ENCODE measurements at regions not wholly inside any gene's neighbourhood (a gene's known extent, or its start where the extent isn't known, plus 50 kb on each side); places are given as distances from the start of the nearest gene placed in this dataset.
A peak's percentile ranks its signal among the peaks of the same experiment; 100 is the strongest.

DNA sequence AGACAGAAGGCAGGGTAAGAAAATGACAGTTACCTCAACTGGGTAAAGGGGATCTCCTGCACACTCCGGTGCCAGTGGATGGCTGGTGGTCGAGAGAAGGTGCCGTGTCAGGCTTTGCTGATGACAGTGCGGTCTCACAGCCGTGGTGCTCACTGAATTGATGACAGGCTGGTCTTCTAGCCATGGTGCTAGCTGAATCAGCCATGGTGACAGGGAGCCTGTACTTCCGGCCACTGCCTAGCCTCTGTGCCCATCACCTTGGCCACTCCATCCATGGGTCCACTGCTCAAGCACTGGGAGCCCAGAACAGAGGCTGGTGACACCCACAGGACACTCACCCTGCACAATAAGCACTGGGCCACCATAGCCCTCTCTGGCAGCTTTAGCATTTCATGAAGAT lies 315.9 kb downstream of the FBXO15 start (continued):
- TF ChIP-seq, protein P1, sequence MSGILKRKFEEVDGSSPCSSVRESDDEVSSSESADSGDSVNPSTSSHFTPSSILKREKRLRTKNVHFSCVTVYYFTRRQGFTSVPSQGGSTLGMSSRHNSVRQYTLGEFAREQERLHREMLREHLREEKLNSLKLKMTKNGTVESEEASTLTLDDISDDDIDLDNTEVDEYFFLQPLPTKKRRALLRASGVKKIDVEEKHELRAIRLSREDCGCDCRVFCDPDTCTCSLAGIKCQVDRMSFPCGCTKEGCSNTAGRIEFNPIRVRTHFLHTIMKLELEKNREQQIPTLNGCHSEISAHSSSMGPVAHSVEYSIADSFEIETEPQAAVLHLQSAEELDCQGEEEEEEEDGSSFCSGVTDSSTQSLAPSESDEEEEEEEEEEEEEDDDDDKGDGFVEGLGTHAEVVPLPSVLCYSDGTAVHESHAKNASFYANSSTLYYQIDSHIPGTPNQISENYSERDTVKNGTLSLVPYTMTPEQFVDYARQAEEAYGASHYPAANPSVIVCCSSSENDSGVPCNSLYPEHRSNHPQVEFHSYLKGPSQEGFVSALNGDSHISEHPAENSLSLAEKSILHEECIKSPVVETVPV (CRISPR knock-in tag; IDR thresholded peaks at IDR 0.05) = no peak

DNA sequence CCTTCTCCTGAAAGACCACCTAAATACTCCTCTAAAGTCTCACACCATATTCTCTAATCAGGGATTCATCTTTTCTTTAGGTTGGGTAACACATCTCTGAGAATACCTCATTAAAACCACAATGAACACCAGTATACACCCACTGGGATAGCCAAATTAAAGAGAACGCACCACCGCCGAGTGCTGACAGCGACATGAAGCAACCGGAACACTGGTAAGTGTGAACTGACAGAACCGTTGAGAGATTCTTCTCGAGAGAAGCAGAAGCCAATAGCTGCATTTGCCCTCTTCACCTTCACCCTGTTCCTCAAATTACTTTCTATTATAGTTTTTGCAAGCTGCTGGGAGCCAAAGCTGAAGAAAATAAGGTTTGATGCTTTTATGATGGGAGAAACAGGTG lies 318.5 kb downstream of the FBXO15 start:
- no peak for TF ChIP-seq OSR1 (CRISPR knock-in tag; IDR thresholded peaks at IDR 0.05)
- no peak for TF ChIP-seq ZC3H10 (CRISPR knock-in tag; IDR thresholded peaks at IDR 0.05)
- no peak for TF ChIP-seq SNAI2 (CRISPR knock-in tag; IDR thresholded peaks at IDR 0.05)
- TF ChIP-seq, protein P2, sequence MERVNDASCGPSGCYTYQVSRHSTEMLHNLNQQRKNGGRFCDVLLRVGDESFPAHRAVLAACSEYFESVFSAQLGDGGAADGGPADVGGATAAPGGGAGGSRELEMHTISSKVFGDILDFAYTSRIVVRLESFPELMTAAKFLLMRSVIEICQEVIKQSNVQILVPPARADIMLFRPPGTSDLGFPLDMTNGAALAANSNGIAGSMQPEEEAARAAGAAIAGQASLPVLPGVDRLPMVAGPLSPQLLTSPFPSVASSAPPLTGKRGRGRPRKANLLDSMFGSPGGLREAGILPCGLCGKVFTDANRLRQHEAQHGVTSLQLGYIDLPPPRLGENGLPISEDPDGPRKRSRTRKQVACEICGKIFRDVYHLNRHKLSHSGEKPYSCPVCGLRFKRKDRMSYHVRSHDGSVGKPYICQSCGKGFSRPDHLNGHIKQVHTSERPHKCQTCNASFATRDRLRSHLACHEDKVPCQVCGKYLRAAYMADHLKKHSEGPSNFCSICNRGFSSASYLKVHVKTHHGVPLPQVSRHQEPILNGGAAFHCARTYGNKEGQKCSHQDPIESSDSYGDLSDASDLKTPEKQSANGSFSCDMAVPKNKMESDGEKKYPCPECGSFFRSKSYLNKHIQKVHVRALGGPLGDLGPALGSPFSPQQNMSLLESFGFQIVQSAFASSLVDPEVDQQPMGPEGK (CRISPR knock-in tag; IDR thresholded peaks at IDR 0.05; ENCODE audit: borderline replicate concordance) = no peak
- TF ChIP-seq, protein P3, sequence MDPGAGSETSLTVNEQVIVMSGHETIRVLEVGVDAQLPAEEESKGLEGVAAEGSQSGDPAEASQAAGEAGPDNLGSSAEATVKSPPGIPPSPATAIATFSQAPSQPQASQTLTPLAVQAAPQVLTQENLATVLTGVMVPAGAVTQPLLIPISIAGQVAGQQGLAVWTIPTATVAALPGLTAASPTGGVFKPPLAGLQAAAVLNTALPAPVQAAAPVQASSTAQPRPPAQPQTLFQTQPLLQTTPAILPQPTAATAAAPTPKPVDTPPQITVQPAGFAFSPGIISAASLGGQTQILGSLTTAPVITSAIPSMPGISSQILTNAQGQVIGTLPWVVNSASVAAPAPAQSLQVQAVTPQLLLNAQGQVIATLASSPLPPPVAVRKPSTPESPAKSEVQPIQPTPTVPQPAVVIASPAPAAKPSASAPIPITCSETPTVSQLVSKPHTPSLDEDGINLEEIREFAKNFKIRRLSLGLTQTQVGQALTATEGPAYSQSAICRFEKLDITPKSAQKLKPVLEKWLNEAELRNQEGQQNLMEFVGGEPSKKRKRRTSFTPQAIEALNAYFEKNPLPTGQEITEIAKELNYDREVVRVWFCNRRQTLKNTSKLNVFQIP (CRISPR knock-in tag; IDR thresholded peaks at IDR 0.05; ENCODE audit: borderline replicate concordance, low read depth) = no peak
- TF ChIP-seq ZNF8 (CRISPR knock-in tag; IDR thresholded peaks at IDR 0.05) = no peak
- TF ChIP-seq ZNF70 (CRISPR knock-in tag; IDR thresholded peaks at IDR 0.05) = no peak
- TF ChIP-seq, protein P1 (CRISPR knock-in tag; IDR thresholded peaks at IDR 0.05) = no peak
- TF ChIP-seq PPARA (CRISPR knock-in tag; IDR thresholded peaks at IDR 0.05; ENCODE audit: borderline replicate concordance) = no peak
- no peak for TF ChIP-seq TCF4 (CRISPR knock-in tag; IDR thresholded peaks at IDR 0.05; ENCODE audit: borderline replicate concordance)
- TF ChIP-seq ARNTL (CRISPR knock-in tag; IDR thresholded peaks at IDR 0.05; ENCODE audit: borderline replicate concordance, low read depth) = no peak
- no peak for TF ChIP-seq TOX (CRISPR knock-in tag; IDR thresholded peaks at IDR 0.05; ENCODE audit: borderline replicate concordance)
- TF ChIP-seq CSDC2 (CRISPR knock-in tag; IDR thresholded peaks at IDR 0.05) = no peak
- no peak for TF ChIP-seq RARB (CRISPR knock-in tag; IDR thresholded peaks at IDR 0.05)
- ATAC-seq = no peak

DNA sequence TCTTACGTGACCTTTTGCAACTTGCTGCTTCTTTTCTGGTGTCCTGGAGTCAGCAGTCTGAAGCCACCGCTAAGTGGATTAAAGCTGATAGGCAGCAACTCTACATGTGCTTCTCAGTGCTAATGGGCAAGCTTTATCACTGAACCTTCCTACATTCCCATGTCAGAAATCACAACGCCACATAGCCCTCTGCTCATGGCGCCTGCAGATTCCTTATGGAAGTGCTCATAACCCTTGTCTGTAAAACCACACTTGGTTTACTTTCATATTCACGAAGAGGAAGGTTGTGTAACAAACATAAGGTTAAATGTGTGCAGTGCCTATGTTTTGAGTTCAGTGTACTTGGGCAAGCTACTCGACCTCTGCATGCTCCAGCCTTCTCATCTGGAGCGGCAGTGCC lies 319.8 kb downstream of the FBXO15 start:
- TF ChIP-seq ISL1 (CRISPR knock-in tag; IDR thresholded peaks at IDR 0.05) = no peak
- peak; percentile 49 for ATAC-seq

DNA sequence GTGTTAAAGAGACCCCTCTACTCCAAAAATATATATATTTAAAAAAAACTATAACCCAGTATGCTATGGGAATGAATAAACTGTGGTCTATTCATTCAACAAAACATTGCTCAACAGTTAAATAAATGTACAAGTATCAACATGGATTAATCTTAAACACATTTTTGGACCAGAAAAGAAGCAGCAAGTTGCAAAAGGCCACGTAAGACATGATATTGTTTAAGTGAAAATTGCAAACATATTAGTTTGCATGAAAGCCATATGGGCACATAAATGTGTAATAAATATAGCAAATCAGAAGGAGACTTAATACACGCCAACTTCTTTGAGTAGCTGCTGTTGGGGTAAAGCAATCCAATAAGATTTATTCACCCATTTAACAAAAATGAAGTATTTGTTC lies 321.5 kb downstream of the FBXO15 start:
- no peak for TF ChIP-seq OSR1 (CRISPR knock-in tag; IDR thresholded peaks at IDR 0.05)
- no peak for TF ChIP-seq GLIS3 (CRISPR knock-in tag; IDR thresholded peaks at IDR 0.05)
- TF ChIP-seq ESRRG (CRISPR knock-in tag; IDR thresholded peaks at IDR 0.05) = no peak
- no peak for TF ChIP-seq ZFP3 (CRISPR knock-in tag; IDR thresholded peaks at IDR 0.05)
- TF ChIP-seq ZNF70 (CRISPR knock-in tag; IDR thresholded peaks at IDR 0.05) = no peak
- TF ChIP-seq ZNF8 (CRISPR knock-in tag; IDR thresholded peaks at IDR 0.05) = no peak
- TF ChIP-seq, protein P1 (CRISPR knock-in tag; IDR thresholded peaks at IDR 0.05) = no peak
- no peak for TF ChIP-seq TOX (CRISPR knock-in tag; IDR thresholded peaks at IDR 0.05; ENCODE audit: borderline replicate concordance)
- no peak for TF ChIP-seq BACH2 (CRISPR knock-in tag; IDR thresholded peaks at IDR 0.05; ENCODE audit: borderline replicate concordance)
- no peak for TF ChIP-seq ISL1 (CRISPR knock-in tag; IDR thresholded peaks at IDR 0.05)
- no peak for TF ChIP-seq ZFP30 (CRISPR knock-in tag; IDR thresholded peaks at IDR 0.05)
- no peak for ATAC-seq
